HCT116 (cell line): ENCODE measurements at regions not wholly inside any gene's neighbourhood (a gene's known extent, or its start where the extent isn't known, plus 50 kb on each side); places are given as distances from the start of the nearest gene placed in this dataset.
A peak's percentile ranks its signal among the peaks of the same experiment; 100 is the strongest.

Source experiments
- ATAC-seq: fragments of 200-7000 bp; cut with Tn5 transposase; 2 replicates; pipeline ENCODE4 v1.9.1; 2020; ENCODE audit warnings: mild to moderate bottlenecking, moderate library complexity
- BruUV-seq: library from RNA; stranded (reverse); fragments of 400-500 nt; replicated peaks from 2 replicates; lab custom pipeline; 2021; lab: Mats Ljungman, UMichigan
- CTCF ChIA-PET: fragments of 300-600 bp; sonication (Branson Sonifier 250); formaldehyde crosslinking; loops from one replicate; lab custom pipeline; 2021; ENCODE audit warnings: antibody characterized with exemption; lab: Charles Lee
- POLR2A ChIA-PET: fragments of 300-600, 350-600 bp; sonication (Branson Sonifier 250); formaldehyde crosslinking; loops from one replicate; lab custom pipeline; 2021; ENCODE audit warnings: antibody characterized with exemption; lab: Charles Lee
- RAD21 ChIA-PET, 2 experiments: fragments of 300-600 bp; sonication (Branson Sonifier 250); formaldehyde crosslinking; loops; one replicate each; lab custom pipeline; 2023; ENCODE audit warnings: low total read pairs in 2 of 2; ENCODE audit not compliant: uncharacterized antibody in 2 of 2, unreplicated experiment in 2 of 2, low non-redundant PET in 1 of 2; lab: Charles Lee
- DNase-seq: peaks from one replicate; pipeline ENCODE4 v3.0.0-alpha.2; 2010; ENCODE audit warnings: low read depth, low spot score
- H2AFZ ChIP-seq: fragments of 200-600 bp; shearing (Covaris generic), sonication (generic); 2 replicates; pipeline ENCODE4 v1.6.1; 2017; ENCODE audit warnings: low read depth, mixed run types, mixed read lengths, antibody characterized with exemption, low read length; ENCODE audit not compliant: poor library complexity, severe bottlenecking
- H3K27ac ChIP-seq: 2 replicates; pipeline ENCODE4 v1.5.1; 2012; ENCODE audit warnings: low read depth, low read length
- H3K27me3 ChIP-seq: fragments of 200-600 bp; sonication (generic); 2 replicates; pipeline ENCODE4 v1.6.1; 2016; ENCODE audit warnings: mixed run types, low read length, mixed read lengths; ENCODE audit not compliant: insufficient read depth
- H3K36me3 ChIP-seq, 2 experiments: fragments of 200-500 bp in 1 of 2; fragments of 200-600 bp in 1 of 2; sonication (Bioruptor generic) in 1 of 2; sonication (generic) in 1 of 2; 2 replicates each; pipeline versions ENCODE4 v1.5.1 to v1.6.1; 2014 to 2016; ENCODE audit warnings: low read length in 2 of 2, inconsistent platforms in 1 of 2, mixed read lengths in 1 of 2, mixed run types in 1 of 2; ENCODE audit not compliant: insufficient read depth in 2 of 2, control insufficient read depth in 1 of 2
- H3K4me1 ChIP-seq, 2 experiments: fragments of 200-600 bp in 1 of 2; sonication (generic) in 1 of 2; 2 replicates each; pipeline versions ENCODE4 v1.5.1 to v1.6.1; 2012 to 2017; ENCODE audit warnings: low read length in 2 of 2, inconsistent platforms in 1 of 2, mild to moderate bottlenecking in 1 of 2, mixed read lengths in 1 of 2, mixed run types in 1 of 2, moderate library complexity in 1 of 2; ENCODE audit not compliant: insufficient read depth in 2 of 2, control insufficient read depth in 1 of 2
- H3K4me2 ChIP-seq: fragments of 200-600 bp; sonication (generic); 2 replicates; pipeline ENCODE4 v1.6.1; 2017; ENCODE audit warnings: mixed run types, low read length, mixed read lengths
- H3K4me3 ChIP-seq, 2 experiments: fragments of 200-600 bp in 1 of 2; sonication (generic) in 1 of 2; replicated peaks in 1 of 2; 2 replicates each; pipeline ENCODE4 v1.5.1; 2011 to 2016; ENCODE audit warnings: low read length in 2 of 2, control low read depth in 1 of 2, low read depth in 1 of 2, mild to moderate bottlenecking in 1 of 2, mixed read lengths in 1 of 2, mixed run types in 1 of 2
- H3K79me2 ChIP-seq: fragments of 200-600 bp; sonication (generic); 2 replicates; pipeline ENCODE4 v1.6.1; 2017; ENCODE audit warnings: mild to moderate bottlenecking, mixed run types, low read length, moderate library complexity, mixed read lengths; ENCODE audit not compliant: insufficient read depth
- H3K9ac ChIP-seq: fragments of 200-600 bp; sonication (generic); 2 replicates; pipeline ENCODE4 v1.6.1; 2016; ENCODE audit warnings: low read length, mixed read lengths
- H3K9me2 ChIP-seq: fragments of 200-600 bp; sonication (generic), shearing (Covaris generic); 2 replicates; pipeline ENCODE4 v1.6.1; 2017; ENCODE audit warnings: mixed run types, mild to moderate bottlenecking, moderate library complexity; ENCODE audit not compliant: insufficient read depth
- H3K9me3 ChIP-seq, 2 experiments: fragments of 200-500 bp in 1 of 2; fragments of 200-600 bp in 1 of 2; sonication (Bioruptor generic) in 1 of 2; sonication (generic) in 1 of 2; 2 replicates each; pipeline ENCODE4 v1.6.1; 2014 to 2017; ENCODE audit warnings: low read length in 2 of 2, mixed read lengths in 2 of 2, inconsistent platforms in 1 of 2, low read depth in 1 of 2, mild to moderate bottlenecking in 1 of 2, mixed run types in 1 of 2, moderate library complexity in 1 of 2; ENCODE audit not compliant: control insufficient read depth in 1 of 2, insufficient read depth in 1 of 2
- H4K20me1 ChIP-seq: fragments of 200-600 bp; sonication (generic), shearing (Covaris generic); 2 replicates; pipeline ENCODE4 v1.6.1; 2017; ENCODE audit warnings: mixed run types, mild to moderate bottlenecking, moderate library complexity; ENCODE audit not compliant: insufficient read depth
- ATF3 ChIP-seq: IDR thresholded peaks from 2 replicates; pipeline ENCODE4 v1.6.1; 2012
- CBX3 ChIP-seq: IDR thresholded peaks from 2 replicates; pipeline ENCODE4 v1.6.1; 2012; ENCODE audit warnings: low read depth
- CEBPB ChIP-seq: IDR thresholded peaks from 2 replicates; pipeline ENCODE4 v1.6.1; 2012; ENCODE audit warnings: low read depth
- CTCF ChIP-seq, 3 experiments: fragments of 200-600 bp in 1 of 3; sonication (generic) in 1 of 3; IDR thresholded peaks in 2 of 3; conservative IDR thresholded peaks in 1 of 3; 2 replicates each; pipeline ENCODE4 v1.5.1; 2012 to 2017; ENCODE audit warnings: low read depth in 2 of 3, low read length in 2 of 3, antibody characterized with exemption in 1 of 3, borderline replicate concordance in 1 of 3, control low read depth in 1 of 3, mild to moderate bottlenecking in 1 of 3, mixed read lengths in 1 of 3, mixed run types in 1 of 3, moderate library complexity in 1 of 3; ENCODE audit not compliant: insufficient read depth in 1 of 3
- EGR1 ChIP-seq: IDR thresholded peaks from 2 replicates; pipeline ENCODE4 v1.6.1; 2012; ENCODE audit warnings: low read depth
- EZH2 ChIP-seq: fragments of 200-600 bp; sonication (generic); IDR thresholded peaks from 2 replicates; pipeline ENCODE4 v1.6.1; 2017; ENCODE audit warnings: antibody characterized with exemption, mixed run types
- EZH2phosphoT487 ChIP-seq: fragments of 200-600 bp; IDR thresholded peaks from 2 replicates; pipeline ENCODE4 v1.6.1; 2018; ENCODE audit warnings: antibody characterized with exemption, borderline replicate concordance
- FOSL1 ChIP-seq: IDR thresholded peaks from 2 replicates; pipeline ENCODE4 v1.6.1; 2012; ENCODE audit warnings: low read depth
- POLR2A ChIP-seq: IDR thresholded peaks from 2 replicates; pipeline ENCODE4 v1.7.0; 2011; ENCODE audit warnings: borderline replicate concordance; ENCODE audit not compliant: insufficient read depth, insufficient read length; ENCODE audit errors: extremely low read depth
- POLR2AphosphoS5 ChIP-seq: IDR thresholded peaks from 2 replicates; pipeline ENCODE4 v1.6.1; 2011; ENCODE audit warnings: mild to moderate bottlenecking, low read depth, low read length, moderate library complexity
- RAD21 ChIP-seq: IDR thresholded peaks from 2 replicates; pipeline ENCODE4 v1.6.1; 2012; ENCODE audit warnings: low read depth, mild to moderate bottlenecking
- SP1 ChIP-seq: IDR thresholded peaks from 2 replicates; pipeline ENCODE4 v1.6.1; 2012; ENCODE audit warnings: low read depth
- SRF ChIP-seq: IDR thresholded peaks from 2 replicates; pipeline ENCODE4 v1.6.1; 2012; ENCODE audit warnings: low read depth
- TCF7L2 ChIP-seq: IDR thresholded peaks from 2 replicates; pipeline ENCODE4 v1.7.0; 2011; ENCODE audit warnings: borderline replicate concordance, inconsistent platforms; ENCODE audit not compliant: insufficient read depth, insufficient read length; ENCODE audit errors: extremely low read depth
- ZBTB33 ChIP-seq: IDR thresholded peaks from 2 replicates; pipeline ENCODE4 v1.6.1; 2011; ENCODE audit warnings: mild to moderate bottlenecking, low read length, moderate library complexity; ENCODE audit not compliant: insufficient replicate concordance; ENCODE audit errors: extremely low read depth
- ZFX ChIP-seq: fragments of 450-650 bp; IDR thresholded peaks from 2 replicates; pipeline ENCODE4 v1.6.1; 2017
- intact Hi-C: fragments of 100-400 bp; cut with micrococcal nuclease; formaldehyde crosslinking; loops from 2 replicates; pipeline ENCODE4 v1.10.0; 2022

DNA sequence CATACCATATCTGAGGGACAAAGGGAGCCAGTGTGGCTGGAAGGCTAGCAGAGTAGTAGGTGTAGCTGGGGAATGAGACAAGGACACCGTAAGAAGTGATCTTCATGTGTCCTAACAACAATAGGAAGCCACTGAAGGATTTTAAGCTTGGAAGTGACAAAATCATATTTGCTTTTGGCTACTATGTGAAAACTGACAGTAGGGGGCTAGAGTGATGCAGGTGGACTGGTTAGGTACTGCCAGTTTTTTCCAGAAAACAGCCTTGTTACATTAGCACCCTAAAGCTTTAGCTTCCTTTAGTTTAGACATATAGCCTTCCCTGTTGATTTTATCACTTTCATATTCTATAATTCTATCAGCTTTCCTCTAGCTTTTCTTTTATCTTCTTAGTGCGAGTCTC lies 637.1 kb downstream of the ANKRD7 start:
- Histone ChIP-seq H3K4me2 (no peak overlapping the region), H3K27ac (no peak overlapping the region), H3K9me2 (no peaks in the 10 kb centered on the region), H4K20me1 (no peaks in the 10 kb centered on the region), H3K9ac (no peak overlapping the region), H3K4me1 (no peaks in the 10 kb centered on the region), H3K79me2 (no peaks in the 10 kb centered on the region), H3K9me3 (no peaks in the 10 kb centered on the region), H3K4me3 (no peak overlapping the region), H2AFZ (peak overlapping the region; percentile 18), H3K36me3 (no peaks in the 10 kb centered on the region), H3K27me3 (no peaks in the 10 kb centered on the region)
- POLR2A ChIA-PET, result no interaction called here
- no TSS peak for BruUV-seq
- CTCF ChIA-PET, result no interaction called here
- RAD21 ChIA-PET, result no interaction called here
- intact Hi-C loops, result no loop called here
- TF ChIP-seq ATF3, result no peak
- TF ChIP-seq ZFX, result no peak
- TF ChIP-seq CEBPB, result no peak
- TF ChIP-seq CBX3, result no peak
- no peak for TF ChIP-seq POLR2A
- TF ChIP-seq SRF, result no peak
- no peak for TF ChIP-seq SP1
- TF ChIP-seq POLR2AphosphoS5, result no peak
- no peak for TF ChIP-seq EZH2
- no peak for TF ChIP-seq CTCF (IDR thresholded peaks at IDR 0.05 in 2 of 3, conservative IDR thresholded peaks at IDR 0.05 in 1 of 3; ENCODE audit: borderline replicate concordance in 1 of 3, insufficient read depth in 1 of 3, low read depth in 2 of 3, low read length in 2 of 3)
- DNase-seq (no peak), ATAC-seq (no peak)

- no peak overlapping the region for H2AFZ ChIP-seq
- H3K9me2 ChIP-seq, result no peaks in the 10 kb centered on the region
- POLR2A ChIA-PET, result no interaction called here
- RAD21 ChIA-PET, result no interaction called here
- no peak overlapping the region for H3K27ac ChIP-seq
- H3K9ac ChIP-seq, result no peak overlapping the region
- ATAC-seq (no peak), DNase-seq (no peak)
- BruUV-seq, result no TSS peak
- CTCF ChIA-PET, result no interaction called here
- H3K4me3 ChIP-seq, result no peak overlapping the region
- no peaks in the 10 kb centered on the region for H3K27me3 ChIP-seq
- H3K9me3 ChIP-seq, result no peaks in the 10 kb centered on the region
- intact Hi-C loops, result no loop called here
- no peaks in the 10 kb centered on the region for H4K20me1 ChIP-seq
- no peak overlapping the region for H3K4me2 ChIP-seq
- H3K4me1 ChIP-seq, result no peaks in the 10 kb centered on the region
- H3K36me3 ChIP-seq, result no peaks in the 10 kb centered on the region
- H3K79me2 ChIP-seq, result no peaks in the 10 kb centered on the region
- TF ChIP-seq RAD21 (no peak), ZBTB33 (no peak), EGR1 (no peak), FOSL1 (no peak), ATF3 (no peak), TCF7L2 (no peak), POLR2AphosphoS5 (no peak), EZH2phosphoT487 (no peak), POLR2A (no peak), SP1 (no peak), ZFX (no peak)
Observed at GRCh38 chr7:118862740-118863139, 638.2 kb downstream of the ANKRD7 start.
